Stimulated activated CD4-positive, alpha-beta T cell treated with anti-CD3 and anti-CD28 coated beads, TNF-alpha, amount 100 ng/mL, for 24 hours (primary cell): ENCODE measurements at regions not wholly inside any gene's neighbourhood (a gene's known extent, or its start where the extent isn't known, plus 50 kb on each side); places are given as distances from the start of the nearest gene placed in this dataset.
A peak's percentile ranks its signal among the peaks of the same experiment; 100 is the strongest.
"Not testable (repeated sequence)": the region's sequence is repeated elsewhere in the genome, so short reads cannot be mapped to it uniquely, and the experiment has no call there.

Experiments
- DNase-seq, 3 experiments: peaks; one replicate each; pipeline ENCODE4 v3.0.0-alpha.2; 2020; ENCODE audit warnings: low read depth in 3 of 3

- DNase-seq = no peak
These were observed 84.1 kb upstream of the SIRPA start for GRCh38 chr20:1810926-1811620.

DNA sequence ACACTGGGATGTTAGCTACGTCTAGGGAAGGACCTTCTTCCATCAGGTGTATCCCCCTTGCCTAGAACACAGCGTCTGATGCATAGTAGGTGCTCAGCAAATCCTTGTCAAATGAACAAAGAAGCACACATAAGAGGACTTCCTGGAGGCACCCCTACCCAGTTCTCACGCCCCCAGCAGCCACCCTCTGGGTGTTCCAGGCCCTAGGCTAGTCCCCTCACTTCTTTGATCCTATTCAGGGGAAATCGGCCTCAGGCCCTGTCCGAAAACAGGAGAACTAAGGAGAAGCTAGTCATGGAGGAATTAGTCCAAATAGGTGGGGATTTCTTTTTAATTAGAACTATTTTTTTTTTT lies 84.7 kb upstream of the SIRPA start:
- no peak for DNase-seq

DNA sequence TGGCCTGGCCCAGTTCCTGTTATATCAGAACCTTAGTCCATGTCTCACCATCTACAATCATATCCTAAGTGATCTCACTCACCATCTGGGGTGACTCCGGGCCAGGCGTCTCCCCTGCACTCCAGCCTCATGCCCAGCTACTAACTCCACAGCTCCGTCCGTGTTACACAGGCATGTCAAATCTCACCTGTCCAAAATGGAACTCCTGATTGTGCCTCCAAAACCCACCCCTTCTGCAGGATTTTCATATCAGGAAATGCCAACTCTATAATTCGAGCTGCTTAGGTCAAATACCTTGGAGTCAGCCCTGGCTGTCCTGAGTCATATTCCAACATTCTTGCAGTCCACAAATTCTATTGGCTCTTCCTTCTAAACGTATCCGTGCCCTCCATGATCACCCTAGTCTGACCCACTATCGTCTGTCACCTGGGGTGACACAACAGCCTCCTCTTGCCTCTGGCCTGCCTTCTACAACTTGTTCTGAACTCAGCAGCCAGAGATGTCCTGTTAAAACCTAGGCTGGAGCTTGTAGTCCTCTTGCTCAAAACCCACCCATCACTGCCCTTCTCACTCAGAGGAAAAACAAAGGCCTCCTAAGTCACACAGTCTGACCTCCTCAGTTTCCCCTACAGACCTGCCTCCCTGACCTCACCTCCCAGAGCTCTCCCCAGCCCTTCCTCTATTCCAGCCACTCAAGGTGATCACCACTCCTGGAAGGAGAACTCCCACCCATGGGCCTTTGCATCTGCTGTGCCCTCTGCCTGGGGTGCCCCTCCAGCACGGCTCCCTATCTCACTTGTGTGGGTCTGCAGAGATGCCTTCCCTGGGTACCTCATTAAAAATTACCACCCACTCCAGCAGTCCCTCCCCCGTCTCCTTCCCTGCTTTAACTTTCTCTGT lies 85.3 kb upstream of the SIRPA start:
- no peak for DNase-seq

GRCh38 chr20:1809131-1809572 lies 86.1 kb upstream of the SIRPA start:
- DNase-seq = no peak

DNA sequence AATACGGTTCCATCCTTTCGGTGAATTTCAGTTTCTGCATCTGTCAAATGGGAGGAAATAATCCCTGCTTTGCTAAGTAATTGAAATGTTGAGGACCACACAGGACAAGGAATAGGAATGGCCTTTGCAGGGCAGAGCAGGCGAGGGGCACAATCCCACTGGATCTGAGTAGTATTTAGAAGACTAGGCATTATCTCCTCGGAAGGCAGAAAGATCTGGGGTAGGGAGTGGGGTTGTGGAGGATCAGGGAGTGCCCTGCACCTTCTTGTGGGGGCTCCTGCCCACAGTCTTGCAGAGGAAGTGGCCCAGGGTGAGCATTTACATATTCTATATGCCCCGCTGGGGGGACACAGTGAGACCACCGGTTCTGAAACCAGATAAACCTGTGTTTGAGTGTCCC lies 87.1 kb upstream of the SIRPA start:
- no peak for DNase-seq

DNA sequence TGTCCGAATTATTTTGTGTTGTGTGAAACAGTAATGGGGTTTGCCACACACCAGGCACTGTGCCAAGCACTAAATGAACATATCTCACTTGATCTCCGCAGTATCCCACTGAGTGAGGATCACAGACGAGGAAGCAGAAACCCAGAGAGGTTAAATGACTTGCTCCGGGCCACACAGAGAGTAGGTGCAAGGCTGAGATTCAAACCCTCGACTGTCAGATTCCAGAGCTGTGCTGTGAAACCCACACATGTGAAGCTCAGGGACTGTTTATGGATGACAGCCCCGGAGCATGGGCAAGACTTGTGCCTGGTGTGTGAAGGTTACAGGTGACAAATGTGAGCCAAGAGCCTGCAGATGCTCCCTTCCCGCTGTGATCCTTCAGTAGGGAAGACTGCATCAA lies 87.8 kb upstream of the SIRPA start:
- no peak for DNase-seq

GRCh38 chr20:1806456-1806855 lies 88.8 kb upstream of the SIRPA start:
- DNase-seq = no peak

- DNase-seq = no peak
These were observed 89.4 kb upstream of the SIRPA start for GRCh38 chr20:1805816-1806215.

GRCh38 chr20:1805161-1805581 lies 90.0 kb upstream of the SIRPA start:
- no peak for DNase-seq

DNA sequence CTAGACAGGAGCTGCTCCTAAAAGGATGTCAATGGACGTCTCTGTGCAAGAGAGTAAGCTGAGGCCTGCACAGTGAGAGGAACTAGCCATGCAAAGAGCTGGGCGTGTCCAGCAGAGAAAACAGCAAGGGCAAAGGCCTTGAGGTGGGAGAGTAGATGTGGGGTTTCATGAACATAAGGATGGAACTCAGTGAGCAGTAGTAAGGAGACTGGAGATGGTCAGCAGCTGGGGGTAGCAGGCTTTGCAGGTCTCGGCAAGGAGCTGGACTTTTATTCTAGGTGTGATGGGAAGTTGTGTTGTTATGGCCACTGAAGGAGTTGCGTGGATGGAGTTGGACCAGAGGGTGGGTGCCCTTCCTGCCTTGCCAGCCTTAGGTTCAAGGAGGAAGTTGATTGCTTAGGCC lies 90.7 kb upstream of the SIRPA start:
- DNase-seq = no peak

GRCh38 chr20:1803932-1804501 lies 91.2 kb upstream of the SIRPA start:
- DNase-seq = no peak

DNA sequence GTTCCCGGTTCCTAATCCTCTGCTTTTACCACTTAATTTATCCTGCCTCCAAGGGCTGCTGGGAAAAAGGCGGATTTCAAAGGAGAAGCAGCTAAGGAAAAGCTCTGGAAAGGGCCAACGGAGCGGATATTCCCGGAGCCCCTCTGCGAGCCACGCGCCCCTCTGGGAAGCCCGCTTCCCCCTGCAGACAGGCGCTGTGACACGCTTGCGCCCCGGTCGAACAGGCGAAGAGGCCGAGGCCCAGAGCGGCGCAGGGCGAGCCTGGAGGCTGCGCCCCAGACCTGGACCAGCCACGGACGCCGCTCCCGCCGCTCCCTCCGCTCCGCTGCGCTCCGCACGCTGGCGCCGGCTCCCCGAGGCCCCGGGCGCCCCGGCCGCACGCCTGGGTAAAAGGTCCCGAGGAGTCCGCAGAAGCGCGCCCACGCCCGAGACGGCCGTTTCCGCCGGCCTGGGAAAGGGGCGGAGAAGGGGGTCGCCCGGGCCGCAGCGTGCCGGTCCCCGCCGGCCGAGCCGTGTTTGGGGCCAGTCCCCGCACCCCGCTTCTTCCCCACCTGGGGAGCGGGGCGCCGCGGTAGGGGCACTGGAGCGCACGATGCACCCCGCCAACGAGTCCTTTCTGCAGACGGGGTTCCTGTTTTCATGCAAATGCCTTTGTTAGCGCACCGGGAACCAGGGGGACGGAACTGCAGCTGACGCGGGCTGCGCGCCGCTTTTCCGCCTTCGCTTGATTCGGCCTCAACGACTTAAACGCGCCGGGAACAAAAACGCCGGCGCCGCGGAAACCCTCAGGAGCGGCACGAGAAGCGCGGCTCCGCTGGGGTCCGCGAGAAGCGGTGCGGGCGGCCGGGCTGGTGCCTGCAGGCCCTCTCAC lies 91.9 kb upstream of the SIRPA start:
- DNase-seq = peak in 1 of 3 experiments; percentile 40

- peak in 1 of 3 experiments; percentile 44 for DNase-seq
These were observed 92.7 kb upstream of the SIRPA start for GRCh38 chr20:1802385-1803060.

GRCh38 chr20:1801929-1802306 lies 93.3 kb upstream of the SIRPA start:
- DNase-seq = no peak

- no peak for DNase-seq
These were observed 93.8 kb upstream of the SIRPA start for GRCh38 chr20:1801225-1801928.

DNA sequence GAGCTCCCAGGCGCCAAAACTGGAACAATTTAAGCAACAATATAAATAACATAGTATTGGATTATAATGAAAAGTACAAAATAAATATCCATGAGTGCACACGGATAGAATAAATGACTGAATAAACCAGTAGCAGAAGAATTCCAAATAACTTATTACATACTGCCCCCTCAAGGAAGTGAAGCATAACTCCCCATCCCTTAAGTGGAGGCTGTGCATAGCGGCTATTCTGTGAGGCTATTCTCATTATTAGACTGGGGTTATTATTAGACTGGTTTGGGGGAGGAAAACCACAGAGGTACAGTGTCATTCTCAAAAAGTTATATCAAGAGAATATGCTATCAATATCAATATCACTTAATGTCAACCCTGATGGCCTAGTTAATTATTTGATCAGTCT lies 94.4 kb upstream of the SIRPA start:
- no peak for DNase-seq

- no peak for DNase-seq
These were observed 95.0 kb upstream of the SIRPA start for GRCh38 chr20:1800180-1800579.

- DNase-seq = not testable (repeated sequence)
These were observed 95.5 kb upstream of the SIRPA start for GRCh38 chr20:1799746-1800145.

DNA sequence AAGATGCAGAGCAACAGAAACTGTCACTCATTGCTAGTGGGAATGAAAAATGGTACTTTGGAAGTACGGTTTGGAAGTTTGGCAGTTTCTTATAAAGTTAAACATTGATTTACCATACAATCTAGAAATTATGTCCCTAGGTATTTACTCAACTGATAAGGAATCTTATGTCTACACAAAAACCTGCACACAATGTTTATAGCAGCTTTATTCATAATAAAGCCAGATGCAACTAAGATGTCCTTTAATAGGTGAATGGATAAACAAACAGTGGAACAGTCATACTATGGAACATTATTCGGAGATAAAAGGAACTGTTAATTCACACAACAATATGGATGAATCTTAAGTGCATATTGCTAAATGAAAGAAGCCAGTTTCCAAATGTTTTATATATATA lies 96.2 kb upstream of the SIRPA start:
- DNase-seq = no peak

DNA sequence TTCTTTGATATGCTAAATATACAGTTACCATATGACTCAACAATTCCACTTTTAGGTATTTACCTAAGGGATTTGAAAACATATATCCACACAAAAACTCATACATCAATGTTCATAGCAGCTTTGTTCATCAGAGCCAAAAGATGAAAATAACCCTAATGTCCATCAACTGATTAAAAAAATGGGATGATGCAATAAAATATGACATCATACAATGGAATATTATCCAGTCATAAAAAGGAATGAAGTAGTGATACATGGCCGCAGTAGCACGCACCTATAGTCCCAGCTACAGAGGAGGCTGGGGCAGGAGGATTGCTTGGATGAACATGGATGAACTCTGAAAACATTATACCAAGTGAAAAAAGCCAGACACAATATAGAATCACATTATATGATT lies 101.4 kb upstream of the SIRPA start:
- no peak for DNase-seq

GRCh38 chr20:1792274-1792673 lies 102.9 kb upstream of the SIRPA start:
- DNase-seq = no peak
